HG02840 (cell line): ENCODE measurements at regions not wholly inside any gene's neighbourhood (a gene's known extent, or its start where the extent isn't known, plus 50 kb on each side); places are given as distances from the start of the nearest gene placed in this dataset.

Source experiments
- ATAC-seq: cut with Tn5 transposase; IDR thresholded peaks from one replicate; pipeline ENCODE4 v1.9.1; 2021; ENCODE audit warnings: mild to moderate bottlenecking, moderate library complexity, moderate number of reproducible peaks; ENCODE audit not compliant: unreplicated experiment, low FRiP score

DNA sequence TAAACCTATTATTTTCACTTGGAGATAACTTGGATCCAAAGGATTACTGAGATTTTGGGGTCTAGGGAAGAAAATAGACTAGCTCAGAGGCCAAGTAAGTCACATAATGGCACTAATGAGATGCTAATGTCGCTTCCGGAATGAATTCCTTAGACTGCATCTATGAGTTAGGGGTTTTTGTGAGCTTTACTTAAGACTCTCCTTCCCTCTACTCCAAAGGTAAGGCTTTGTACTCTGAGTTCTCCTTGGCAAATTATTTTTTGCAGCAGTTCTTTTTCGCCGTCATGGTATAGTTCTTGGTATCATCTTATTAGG lies 143.9 kb upstream of the KLF14 start:
- ATAC-seq: no peak

DNA sequence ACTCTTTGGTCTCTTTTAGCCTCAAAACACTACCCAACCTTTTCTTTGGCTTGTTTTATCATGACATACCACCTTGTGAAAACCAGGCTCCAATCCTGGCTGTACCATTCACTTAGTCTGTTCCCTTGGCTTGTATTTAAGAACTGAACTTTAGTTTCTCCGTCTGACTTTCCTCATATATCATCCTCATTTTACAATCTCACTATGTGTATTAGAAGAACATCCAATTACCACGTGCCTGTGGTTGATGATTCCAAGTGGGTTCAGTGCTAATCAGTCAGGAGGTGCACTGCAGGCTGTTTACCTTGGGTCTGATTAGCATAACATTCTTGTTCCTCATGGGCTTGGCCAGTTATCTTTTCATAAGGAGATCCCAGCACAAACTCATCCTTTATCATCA lies 144.8 kb upstream of the KLF14 start:
- no peak for ATAC-seq

DNA sequence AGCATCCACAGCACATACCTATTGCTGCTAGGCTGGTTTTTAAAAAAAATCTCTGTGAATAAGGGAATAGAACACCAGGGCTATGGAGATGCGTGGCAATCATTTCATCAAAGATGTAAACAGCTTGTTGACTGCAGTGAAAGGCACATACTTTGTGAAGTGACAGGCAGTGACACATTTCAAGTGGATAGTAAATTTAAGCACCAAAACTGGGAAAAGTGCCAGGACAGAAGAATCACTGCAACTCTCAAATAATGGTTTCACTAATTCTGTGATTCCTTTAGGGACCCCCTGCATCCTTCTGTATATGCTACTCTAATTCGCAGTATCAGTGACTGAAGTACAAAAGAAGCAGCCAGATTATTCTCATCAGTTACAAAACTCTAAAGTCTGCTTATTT lies 145.2 kb upstream of the KLF14 start:
- no peak for ATAC-seq

DNA sequence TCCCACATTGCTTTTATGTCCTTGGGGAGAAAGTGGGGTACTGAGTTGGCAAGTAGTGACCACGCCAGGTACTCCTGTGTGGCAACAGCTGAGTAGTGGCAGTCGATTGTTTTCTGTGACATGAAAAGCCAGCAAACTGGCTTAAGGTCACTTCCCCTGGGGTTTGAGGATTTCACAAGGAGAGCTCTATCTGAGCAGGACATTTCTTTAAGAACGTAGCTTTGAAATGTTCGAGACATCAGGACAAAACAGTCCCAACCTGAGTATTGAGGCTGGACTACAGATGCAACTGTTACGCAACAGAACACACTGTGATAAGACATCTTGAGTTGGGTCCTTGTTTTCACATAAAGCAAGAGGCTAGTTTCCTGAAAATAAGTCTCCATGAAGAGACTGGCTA lies 146.7 kb upstream of the KLF14 start:
- ATAC-seq: no peak

DNA sequence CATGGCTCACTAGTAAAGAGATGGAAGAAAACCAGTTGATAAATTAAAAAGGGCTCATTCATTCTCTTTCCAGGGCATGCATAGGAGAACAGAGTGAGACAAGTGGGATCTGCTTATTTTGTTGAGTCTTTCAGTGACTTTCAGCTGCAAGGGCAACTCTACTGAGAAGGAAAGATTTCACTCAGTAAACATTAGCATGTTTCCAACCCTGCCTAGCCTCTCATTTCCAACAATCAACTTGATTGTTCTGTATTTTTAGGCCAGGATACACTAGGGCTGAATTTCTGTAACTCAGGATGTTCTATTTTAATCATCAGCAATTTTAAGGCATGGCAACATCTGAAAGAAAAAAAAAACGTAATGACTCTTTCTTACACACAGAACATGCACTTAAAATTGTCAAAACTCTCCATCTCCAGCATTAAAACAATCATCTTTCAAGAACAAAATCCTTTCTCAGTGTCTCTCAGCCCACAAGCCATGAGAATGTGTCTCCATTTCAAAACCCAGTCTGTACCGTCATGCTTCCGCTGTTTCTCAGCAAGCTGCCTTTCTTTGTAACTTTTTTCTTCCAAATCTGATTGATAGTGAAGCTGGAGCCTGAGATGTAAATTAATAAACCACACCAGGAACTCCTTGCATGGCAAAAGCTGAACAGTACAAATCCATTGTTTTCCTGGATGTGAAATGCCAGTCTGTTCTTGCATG lies 147.2 kb upstream of the KLF14 start:
- ATAC-seq: no peak

DNA sequence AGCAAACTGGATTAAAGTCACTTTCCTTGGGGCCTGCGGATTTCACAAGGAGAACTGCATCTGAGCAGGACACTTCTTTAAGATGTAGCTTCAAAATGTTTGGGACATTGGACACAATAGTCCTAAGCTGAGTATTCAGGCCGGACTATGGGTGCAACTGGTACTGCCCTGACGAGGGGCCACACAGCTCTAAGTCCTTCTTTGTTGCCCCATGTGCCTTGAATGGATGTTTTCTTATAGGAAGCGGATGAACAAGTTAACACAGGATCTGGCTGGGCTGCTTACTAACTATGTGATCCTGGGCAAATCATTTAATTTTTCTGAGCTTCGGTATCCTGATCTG lies 147.8 kb upstream of the KLF14 start:
- no peak for ATAC-seq

DNA sequence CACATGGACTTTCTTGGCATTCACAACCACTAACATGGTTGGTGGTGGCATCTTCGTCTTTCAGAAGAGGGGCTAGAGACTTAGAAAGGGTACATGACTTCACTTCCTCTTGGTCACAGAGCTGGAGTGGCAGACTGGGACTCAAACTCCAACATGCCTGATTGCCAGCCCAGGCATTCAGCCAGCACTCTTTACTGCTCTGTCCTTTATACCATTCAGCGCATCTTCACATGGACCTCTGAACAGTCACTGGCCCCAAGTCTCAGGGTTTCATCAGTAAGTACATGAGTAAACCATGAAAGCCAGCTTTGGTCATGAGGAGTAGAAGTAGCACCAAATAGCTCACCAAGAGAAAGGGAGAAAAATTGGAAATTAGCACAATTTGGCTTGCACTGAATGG lies 148.4 kb upstream of the KLF14 start:
- ATAC-seq: no peak

DNA sequence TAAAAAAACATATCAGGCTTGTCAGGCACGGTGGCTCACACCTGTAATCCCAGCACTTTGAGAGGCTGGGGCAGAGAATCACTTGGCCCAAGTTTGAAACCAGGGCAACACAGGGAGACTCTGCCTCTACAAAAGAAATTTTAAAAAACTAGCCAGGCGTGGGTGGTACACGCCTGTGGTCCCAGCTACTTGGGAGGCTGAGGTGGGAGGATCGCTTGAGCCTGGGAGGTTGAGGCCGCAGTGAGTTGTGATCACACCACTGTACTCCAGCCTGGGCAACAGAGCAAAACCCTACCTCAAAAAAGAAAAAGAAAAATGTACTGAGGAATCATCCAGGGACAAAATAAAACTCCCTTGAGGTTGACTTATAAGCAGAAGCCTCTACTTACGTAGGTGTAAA lies 149.9 kb upstream of the KLF14 start:
- ATAC-seq: no peak

DNA sequence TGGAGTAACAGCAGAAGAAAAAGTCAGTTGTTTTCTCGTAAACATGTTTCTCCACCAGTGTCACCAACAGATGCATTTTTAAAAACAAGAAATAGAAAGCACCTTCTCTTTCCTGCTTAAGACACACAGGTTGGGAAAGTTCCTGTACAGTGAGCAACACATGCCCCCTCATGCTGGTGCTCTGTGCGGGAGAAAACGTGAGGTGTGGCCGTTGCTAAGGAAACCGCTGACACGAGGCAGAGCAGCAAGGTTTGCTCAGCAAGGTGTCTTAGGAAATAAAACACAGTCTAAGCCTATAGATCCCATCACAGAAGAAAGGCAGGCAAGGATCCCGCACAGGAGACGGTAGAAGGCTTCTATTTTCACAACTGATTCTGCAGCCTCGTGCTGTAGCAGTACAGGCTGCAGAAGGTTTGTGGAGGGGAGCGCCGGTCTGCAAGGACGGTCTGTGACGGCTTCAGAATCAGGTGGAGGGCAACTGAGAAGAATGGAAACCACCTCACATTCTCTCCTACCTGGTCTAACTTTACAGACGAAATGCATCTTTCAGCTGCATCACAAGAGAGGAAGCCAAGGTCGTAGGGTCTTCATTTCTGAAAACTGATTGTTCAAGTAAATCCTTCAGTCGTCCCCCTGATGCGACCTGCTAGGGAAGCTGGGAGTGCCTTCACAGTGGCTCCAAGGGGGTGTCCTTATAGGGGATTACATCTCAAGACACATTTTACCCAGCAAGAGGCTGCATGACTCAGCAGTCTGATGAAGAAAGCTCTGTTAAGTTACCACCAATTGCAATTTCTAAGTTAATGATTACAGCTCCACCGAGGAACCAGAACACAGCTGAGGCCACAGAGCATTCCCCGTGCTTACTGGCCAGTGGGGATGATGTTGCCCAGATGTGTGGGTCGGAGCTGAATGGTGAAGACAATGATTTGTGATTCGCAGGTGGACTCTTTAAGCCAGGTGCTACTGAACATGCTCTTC lies 150.7 kb upstream of the KLF14 start:
- ATAC-seq: no peak

DNA sequence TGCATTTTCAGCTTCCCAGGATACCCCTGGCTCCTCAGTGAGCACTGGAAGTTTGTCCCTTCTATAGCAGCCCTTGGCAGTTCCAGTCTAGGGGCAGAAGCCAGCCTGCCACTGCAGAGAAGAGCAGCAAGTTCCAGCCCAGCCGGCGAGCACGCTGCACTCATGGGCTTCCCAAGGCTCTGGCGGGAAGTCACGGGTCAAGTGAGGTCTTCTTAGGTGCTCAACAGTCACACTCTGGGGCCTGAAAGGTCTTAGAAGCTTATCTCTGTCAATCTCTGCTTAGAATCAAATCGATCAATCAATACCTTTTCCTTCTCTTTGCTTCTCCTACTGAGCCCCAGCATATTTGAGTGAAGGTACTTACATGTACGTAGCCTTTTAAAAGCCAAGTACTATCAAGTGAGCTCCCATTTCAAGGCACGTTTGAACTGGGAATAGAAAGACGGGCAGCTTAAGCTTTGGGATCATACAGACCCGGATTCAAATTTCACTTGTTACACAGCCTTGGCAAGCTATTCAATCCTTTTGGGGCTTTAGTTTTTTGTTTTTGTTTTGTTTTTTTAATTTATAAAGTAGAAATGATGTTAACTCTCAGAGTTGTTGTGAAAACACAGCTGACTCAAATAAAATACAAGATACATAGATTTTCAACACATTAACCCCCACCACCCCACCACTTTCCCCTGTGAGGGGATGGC lies 152.6 kb upstream of the KLF14 start:
- no peak for ATAC-seq

DNA sequence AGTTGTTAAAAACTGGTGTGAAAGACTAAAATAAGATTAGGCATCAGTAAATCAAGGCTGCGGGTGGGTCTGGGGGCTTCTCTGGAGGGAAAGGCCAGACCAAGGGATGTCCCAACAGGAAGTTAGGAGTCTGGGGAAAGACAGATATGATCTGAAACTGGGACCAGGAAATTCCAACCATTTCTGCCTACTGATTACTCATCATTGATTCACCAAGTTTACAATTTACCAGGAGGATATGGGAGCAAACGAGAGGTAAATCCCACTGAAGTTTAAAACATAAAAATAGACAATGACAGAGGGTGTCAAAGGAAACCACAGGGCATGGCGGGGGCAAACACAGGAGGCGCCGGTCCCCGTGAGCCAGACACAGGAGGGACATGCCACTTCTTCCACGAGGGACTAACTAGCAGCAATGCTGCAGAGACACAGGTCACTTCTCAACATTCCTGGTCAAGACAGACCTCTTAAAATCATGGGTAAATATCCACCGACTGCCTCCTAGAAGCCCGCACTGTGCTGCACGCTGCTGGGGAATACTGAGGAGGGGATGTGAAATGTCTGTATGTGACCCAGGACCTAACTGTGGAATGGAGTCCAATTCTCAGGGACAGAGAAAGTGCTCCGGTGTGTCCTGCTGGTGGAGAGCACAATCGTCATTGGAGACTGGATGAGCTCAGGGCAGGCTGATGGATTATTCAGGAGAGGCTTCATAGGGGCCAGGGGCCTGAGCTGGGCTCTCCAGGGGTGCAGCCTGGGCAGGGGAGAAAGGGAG lies 153.4 kb upstream of the KLF14 start:
- ATAC-seq: no peak

DNA sequence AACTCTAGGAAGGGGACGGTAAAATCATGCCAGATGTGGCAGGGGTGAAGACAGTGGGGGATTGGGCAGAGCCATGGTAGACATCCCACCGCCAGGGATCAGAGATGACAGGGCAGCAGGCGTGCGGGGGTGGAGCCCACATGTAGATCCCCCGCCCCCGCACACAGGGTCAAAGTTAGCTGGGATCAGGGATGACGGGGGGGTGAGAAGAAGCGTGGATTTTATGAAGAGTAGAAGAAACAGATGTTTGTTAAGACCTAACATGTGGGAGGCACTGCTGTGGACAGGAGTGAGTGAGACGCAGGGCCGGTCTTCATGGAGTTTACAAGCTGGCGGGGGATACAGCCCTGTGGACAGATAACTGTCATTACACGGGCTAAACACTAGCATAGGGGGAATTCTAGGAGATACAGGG lies 154.0 kb upstream of the KLF14 start:
- ATAC-seq: no peak

DNA sequence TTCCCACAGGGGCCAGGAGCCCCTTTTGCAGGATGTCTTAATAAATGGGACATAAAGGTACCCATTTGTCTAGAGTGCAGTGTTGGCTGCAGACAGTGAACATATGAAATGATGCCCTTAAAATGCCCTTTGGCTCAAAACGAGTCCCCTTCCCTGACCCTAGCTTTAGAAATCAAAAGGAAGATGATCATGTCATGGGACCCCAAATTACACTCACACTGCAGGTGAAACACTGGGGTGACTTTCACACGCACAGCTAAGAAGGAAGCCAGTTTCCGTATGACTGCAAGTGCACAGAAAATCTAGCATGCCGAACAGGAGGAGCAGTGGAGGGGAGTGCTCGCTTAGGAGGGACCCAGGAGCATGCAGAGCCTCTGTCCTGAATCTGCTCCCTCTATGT lies 154.5 kb upstream of the KLF14 start:
- ATAC-seq: no peak

DNA sequence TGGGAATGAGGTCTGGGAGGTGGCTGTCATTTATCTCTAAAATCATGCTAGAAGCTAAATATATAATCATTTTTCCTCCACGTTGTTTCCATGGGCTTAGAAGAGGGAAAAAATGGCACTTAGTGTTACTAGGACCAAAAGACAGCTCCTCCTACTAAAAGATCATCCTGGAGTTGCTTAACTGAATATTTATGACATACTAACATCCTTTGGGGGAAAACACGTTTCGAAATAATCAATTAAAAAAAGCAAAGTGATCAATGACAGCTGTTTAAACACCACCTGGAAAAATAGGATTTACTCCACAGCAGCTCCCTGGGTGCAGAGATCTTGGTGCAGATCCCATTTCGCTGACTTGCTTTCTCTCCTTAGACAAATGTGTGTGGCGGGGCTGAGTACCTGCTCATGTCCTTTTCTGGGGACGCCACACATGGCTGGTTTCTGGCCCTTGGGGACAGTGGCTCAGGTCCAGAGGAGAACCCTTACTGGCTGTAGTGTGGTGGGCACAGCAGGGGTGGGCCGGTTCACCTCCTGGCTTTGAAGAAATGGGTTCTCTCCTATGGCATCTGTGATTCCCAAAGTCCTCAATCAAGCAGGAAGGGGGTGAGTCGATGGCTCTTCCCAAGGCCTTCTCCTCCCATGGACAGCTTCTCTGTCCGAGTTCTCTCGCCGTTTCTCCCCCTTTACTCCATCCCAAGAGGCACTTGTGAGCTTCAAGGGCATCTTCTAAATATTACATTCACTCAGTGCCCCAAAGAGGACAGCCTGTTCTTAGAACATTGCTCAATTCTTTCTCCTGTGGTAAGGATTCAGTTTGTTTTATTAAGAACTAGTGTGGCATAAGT lies 156.4 kb upstream of the KLF14 start:
- no peak for ATAC-seq

DNA sequence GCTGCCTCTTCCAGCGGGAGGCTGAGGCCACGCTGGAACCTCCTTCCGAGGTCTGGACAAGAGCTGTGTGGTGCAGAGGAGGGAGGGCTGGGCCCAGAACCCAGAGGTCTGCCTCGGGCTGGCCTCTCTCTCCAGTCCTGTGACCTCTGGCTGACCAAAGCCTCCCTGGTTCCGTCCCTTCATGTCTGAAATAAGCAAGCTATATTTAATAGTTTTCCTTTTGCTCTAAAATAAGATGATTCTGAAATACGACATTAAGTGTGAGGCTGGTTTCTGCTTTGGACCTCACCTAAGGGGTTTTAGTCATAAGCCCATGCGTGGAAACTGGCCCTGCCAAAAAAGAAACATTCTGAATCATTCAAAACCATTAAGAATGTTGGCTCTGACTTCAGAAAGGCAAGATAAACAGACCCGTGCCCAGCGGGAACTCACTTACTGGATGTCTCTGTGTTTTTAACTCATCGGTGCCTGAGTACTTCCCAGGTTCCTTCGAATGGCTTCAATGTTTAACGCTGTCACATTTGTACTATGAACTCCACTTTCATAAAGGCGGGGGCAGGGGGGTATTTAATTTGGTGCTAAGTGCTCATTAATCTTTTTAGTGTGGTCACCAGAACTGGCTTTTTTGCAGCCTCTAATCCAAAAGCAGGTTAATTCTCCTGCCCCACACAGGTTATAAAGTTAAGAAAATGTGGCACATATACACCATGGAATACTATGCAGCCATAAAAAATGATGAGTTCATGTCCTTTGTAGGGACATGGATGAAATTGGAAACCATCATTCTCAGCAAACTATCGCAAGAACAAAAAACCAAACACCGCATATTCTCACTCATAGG lies 157.5 kb upstream of the KLF14 start:
- ATAC-seq: no peak

DNA sequence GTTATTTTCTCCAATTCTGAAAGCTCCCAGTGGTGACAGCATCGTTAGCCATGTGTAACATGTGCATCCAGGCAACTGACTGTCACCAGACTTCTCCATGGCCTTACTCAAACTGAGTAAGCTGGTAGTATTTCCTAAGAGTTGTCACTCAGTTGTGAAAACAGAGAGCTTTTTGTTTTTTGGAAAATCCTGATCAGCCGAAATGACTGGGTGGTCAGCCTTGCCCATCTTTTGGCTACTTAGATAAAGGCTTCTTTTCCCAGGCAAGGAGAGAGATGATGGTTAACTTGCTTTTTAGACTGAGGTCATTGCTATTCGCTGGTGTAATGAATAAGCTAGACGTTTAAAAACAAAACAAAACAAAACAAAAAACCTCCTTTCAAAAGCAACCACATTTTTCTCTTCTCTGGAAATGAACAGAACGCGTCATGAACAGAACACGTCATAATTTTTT lies 159.5 kb upstream of the KLF14 start:
- no peak for ATAC-seq

DNA sequence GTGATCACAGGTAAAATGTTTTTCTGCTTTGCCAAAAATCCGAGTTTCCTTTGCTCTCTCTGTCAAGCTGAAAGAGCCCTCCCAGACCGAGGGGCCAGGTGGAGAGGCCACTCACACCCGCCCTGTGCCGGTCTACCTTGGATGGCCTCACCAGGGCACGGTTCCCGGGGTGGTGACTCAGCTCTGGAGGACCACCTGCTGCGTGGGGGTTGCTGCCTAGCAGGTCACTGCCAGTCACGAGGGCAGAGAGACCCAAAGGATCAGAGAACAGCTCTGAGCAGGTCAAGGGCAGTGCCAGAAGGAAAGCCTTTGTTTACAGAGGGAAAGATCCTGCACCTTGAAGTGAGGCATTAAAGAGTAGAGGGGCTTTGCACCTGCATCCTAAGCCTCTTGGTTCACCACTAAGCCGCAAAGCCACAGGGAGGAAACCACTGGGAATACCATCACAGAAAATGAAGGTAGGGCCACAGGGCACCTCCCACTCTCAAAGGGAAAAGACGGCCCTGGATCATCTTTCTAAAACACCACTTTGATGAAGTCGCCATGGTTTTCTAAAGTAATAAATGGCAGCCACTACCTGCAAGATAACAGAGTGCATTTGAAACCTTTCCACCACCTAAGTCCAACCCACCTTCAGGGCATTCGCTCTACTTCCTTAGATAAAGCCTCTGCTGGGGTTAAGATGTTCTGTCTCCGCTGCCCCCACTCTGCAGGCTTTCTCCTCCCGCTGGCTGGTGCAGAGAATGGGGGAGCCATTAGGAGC lies 160.3 kb upstream of the KLF14 start:
- ATAC-seq: no peak
